HEK293 (cell line): ENCODE measurements at regions not wholly inside any gene's neighbourhood (a gene's known extent, or its start where the extent isn't known, plus 50 kb on each side); places are given as distances from the start of the nearest gene placed in this dataset.

Experiments
- CTCF ChIA-PET: fragments of 350-600 bp; formaldehyde crosslinking; extraction: SDS; loops from one replicate; lab custom pipeline; 2021; ENCODE audit warnings: antibody characterized with exemption; lab: Yijun Ruan, JAX
- POLR2A ChIA-PET: fragments of 300-600 bp; formaldehyde crosslinking; extraction: SDS; loops from one replicate; lab custom pipeline; 2020; ENCODE audit warnings: antibody characterized with exemption, inconsistent platforms; lab: Yijun Ruan, JAX
- H3K27ac ChIP-seq: fragments of 200-500 bp; sonication (Bioruptor generic); 2 replicates; pipeline ENCODE4 v1.5.1; 2014; ENCODE audit warnings: low read depth, low read length, control low read depth, inconsistent platforms; ENCODE audit errors: extremely low read depth
- H3K36me3 ChIP-seq, 2 experiments: fragments of 200-500 bp in 1 of 2; sonication (Bioruptor generic) in 1 of 2; 1 replicate in 1 of 2; 2 replicates in 1 of 2; pipeline ENCODE4 v1.5.1; 2014 to 2017; ENCODE audit warnings: inconsistent platforms in 2 of 2, low read length in 2 of 2; ENCODE audit not compliant: control insufficient read depth in 2 of 2, insufficient read depth in 1 of 2
- H3K4me1 ChIP-seq: fragments of 200-500 bp; sonication (Bioruptor generic); 2 replicates; pipeline ENCODE4 v1.5.1; 2014; ENCODE audit warnings: mild to moderate bottlenecking, low read length, inconsistent platforms; ENCODE audit not compliant: control insufficient read depth, insufficient read depth
- H3K4me3 ChIP-seq: 2 replicates; pipeline ENCODE4 v1.5.1; 2011; ENCODE audit warnings: low read depth, mild to moderate bottlenecking, control low read depth, low read length, moderate library complexity
- H3K9me3 ChIP-seq: fragments of 200-500 bp; sonication (Bioruptor generic); 2 replicates; pipeline ENCODE4 v1.5.1; 2014; ENCODE audit warnings: low read depth, low read length, inconsistent platforms; ENCODE audit not compliant: control insufficient read depth, insufficient read depth
- KLF7 ChIP-seq: fragments of 450-650 bp; formaldehyde crosslinking; IDR thresholded peaks from 2 replicates; pipeline ENCODE4 v1.5.1; 2016; ENCODE audit warnings: missing biosample characterization, missing genetic modification characterization, borderline replicate concordance
- KLF8 ChIP-seq: fragments of 450-650 bp; formaldehyde crosslinking; IDR thresholded peaks from 2 replicates; pipeline ENCODE4 v1.5.1; 2016; ENCODE audit warnings: missing biosample characterization, missing genetic modification characterization
- TCF7L2 ChIP-seq: IDR thresholded peaks from 2 replicates; pipeline ENCODE4 v1.6.1; 2011; ENCODE audit warnings: low read depth, mild to moderate bottlenecking, inconsistent platforms, low read length, moderate library complexity, borderline replicate concordance
- YY2 ChIP-seq: fragments of 450-650 bp; formaldehyde crosslinking; IDR thresholded peaks from 2 replicates; pipeline ENCODE4 v1.5.1; 2016; ENCODE audit warnings: missing biosample characterization, missing genetic modification characterization
- ZBTB1 ChIP-seq: fragments of 450-650 bp; formaldehyde crosslinking; IDR thresholded peaks from 2 replicates; pipeline ENCODE4 v1.5.1; 2016; ENCODE audit warnings: missing biosample characterization, missing genetic modification characterization
- ZBTB20 ChIP-seq: fragments of 450-650 bp; formaldehyde crosslinking; IDR thresholded peaks from 2 replicates; pipeline ENCODE4 v1.5.1; 2016; ENCODE audit warnings: missing biosample characterization, missing genetic modification characterization
- ZBTB48 ChIP-seq: fragments of 450-650 bp; formaldehyde crosslinking; IDR thresholded peaks from 2 replicates; pipeline ENCODE4 v1.5.1; 2016; ENCODE audit warnings: missing biosample characterization, missing genetic modification characterization
- ZNF138 ChIP-seq: fragments of 450-650 bp; formaldehyde crosslinking; IDR thresholded peaks from 2 replicates; pipeline ENCODE4 v1.5.1; 2016; ENCODE audit warnings: missing biosample characterization, missing genetic modification characterization, borderline replicate concordance
- ZNF24 ChIP-seq: fragments of 450-650 bp; formaldehyde crosslinking; IDR thresholded peaks from 2 replicates; pipeline ENCODE4 v1.5.1; 2016; ENCODE audit warnings: missing biosample characterization, missing genetic modification characterization
- ZNF501 ChIP-seq: fragments of 450-650 bp; formaldehyde crosslinking; IDR thresholded peaks from 2 replicates; pipeline ENCODE4 v1.5.1; 2016; ENCODE audit warnings: missing biosample characterization, missing genetic modification characterization
- ZNF677 ChIP-seq: fragments of 450-650 bp; IDR thresholded peaks from 2 replicates; pipeline ENCODE4 v1.5.0; 2018; ENCODE audit warnings: missing biosample characterization, mild to moderate bottlenecking, missing genetic modification characterization, moderate library complexity
- ZNF777 ChIP-seq: fragments of 450-650 bp; formaldehyde crosslinking; IDR thresholded peaks from 2 replicates; pipeline ENCODE4 v1.5.1; 2017; ENCODE audit warnings: missing biosample characterization, missing genetic modification characterization, borderline replicate concordance
- ZNF830 ChIP-seq: fragments of 450-650 bp; IDR thresholded peaks from 2 replicates; pipeline ENCODE4 v1.5.0; 2018; ENCODE audit warnings: missing biosample characterization, missing genetic modification characterization, low read depth, mild to moderate bottlenecking, moderate library complexity
- ZXDB ChIP-seq: fragments of 450-650 bp; formaldehyde crosslinking; IDR thresholded peaks from 2 replicates; pipeline ENCODE4 v1.5.1; 2016; ENCODE audit warnings: missing biosample characterization, missing genetic modification characterization
- TF ChIP-seq, protein P1 (sequence below): fragments of 450-650 bp; formaldehyde crosslinking; IDR thresholded peaks from 2 replicates; pipeline ENCODE4 v1.5.1; 2016; ENCODE audit warnings: missing biosample characterization, missing genetic modification characterization
- TF ChIP-seq, protein P2 (sequence below): fragments of 450-650 bp; formaldehyde crosslinking; IDR thresholded peaks from 2 replicates; pipeline ENCODE4 v1.5.1; 2016; ENCODE audit warnings: missing biosample characterization, missing genetic modification characterization, borderline replicate concordance
- TF ChIP-seq, protein P3 (sequence below): fragments of 450-650 bp; formaldehyde crosslinking; IDR thresholded peaks from 2 replicates; pipeline ENCODE4 v1.5.1; 2016; ENCODE audit warnings: missing biosample characterization, missing genetic modification characterization
- TF ChIP-seq, protein P4 (sequence below): fragments of 450-650 bp; formaldehyde crosslinking; conservative IDR thresholded peaks from 2 replicates; pipeline ENCODE4 v1.5.1; 2016; ENCODE audit warnings: low read depth, missing biosample characterization, missing genetic modification characterization

DNA sequence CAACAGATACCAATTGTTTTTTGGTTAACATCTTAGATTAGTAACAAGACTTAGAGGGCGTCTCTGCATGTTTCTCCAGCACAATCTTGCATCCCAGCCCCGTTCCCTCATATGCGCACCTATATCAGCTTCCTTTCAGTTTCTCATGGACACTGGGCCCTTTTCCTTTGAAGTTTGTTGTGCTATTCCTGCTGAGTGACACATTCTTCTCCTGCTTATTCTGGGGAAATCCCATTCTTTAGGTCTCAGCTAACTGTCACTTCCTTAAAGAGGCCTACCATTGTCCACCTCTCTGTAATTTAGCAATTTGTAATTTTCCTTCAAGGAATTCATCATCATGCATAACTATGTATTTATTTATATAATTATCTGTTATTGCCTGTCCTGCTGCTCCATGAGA, 110.3 kb upstream of the STEAP1B start:
- CTCF ChIA-PET: no interaction called here
- TF ChIP-seq ZBTB1 (no peak), ZNF501 (no peak), YY2 (no peak), KLF8 (tag by site-specific recombination) (no peak), ZNF777 (tag by site-specific recombination) (no peak), ZNF138 (tag by site-specific recombination) (no peak), TCF7L2 (no peak), ZNF677 (tag by site-specific recombination) (no peak), ZBTB20 (no peak), ZNF830 (no peak), KLF7 (tag by site-specific recombination) (no peak), ZXDB (tag by site-specific recombination) (no peak), ZBTB48 (tag by site-specific recombination) (no peak), ZNF24 (tag by site-specific recombination) (no peak)
- TF ChIP-seq, protein P1, sequence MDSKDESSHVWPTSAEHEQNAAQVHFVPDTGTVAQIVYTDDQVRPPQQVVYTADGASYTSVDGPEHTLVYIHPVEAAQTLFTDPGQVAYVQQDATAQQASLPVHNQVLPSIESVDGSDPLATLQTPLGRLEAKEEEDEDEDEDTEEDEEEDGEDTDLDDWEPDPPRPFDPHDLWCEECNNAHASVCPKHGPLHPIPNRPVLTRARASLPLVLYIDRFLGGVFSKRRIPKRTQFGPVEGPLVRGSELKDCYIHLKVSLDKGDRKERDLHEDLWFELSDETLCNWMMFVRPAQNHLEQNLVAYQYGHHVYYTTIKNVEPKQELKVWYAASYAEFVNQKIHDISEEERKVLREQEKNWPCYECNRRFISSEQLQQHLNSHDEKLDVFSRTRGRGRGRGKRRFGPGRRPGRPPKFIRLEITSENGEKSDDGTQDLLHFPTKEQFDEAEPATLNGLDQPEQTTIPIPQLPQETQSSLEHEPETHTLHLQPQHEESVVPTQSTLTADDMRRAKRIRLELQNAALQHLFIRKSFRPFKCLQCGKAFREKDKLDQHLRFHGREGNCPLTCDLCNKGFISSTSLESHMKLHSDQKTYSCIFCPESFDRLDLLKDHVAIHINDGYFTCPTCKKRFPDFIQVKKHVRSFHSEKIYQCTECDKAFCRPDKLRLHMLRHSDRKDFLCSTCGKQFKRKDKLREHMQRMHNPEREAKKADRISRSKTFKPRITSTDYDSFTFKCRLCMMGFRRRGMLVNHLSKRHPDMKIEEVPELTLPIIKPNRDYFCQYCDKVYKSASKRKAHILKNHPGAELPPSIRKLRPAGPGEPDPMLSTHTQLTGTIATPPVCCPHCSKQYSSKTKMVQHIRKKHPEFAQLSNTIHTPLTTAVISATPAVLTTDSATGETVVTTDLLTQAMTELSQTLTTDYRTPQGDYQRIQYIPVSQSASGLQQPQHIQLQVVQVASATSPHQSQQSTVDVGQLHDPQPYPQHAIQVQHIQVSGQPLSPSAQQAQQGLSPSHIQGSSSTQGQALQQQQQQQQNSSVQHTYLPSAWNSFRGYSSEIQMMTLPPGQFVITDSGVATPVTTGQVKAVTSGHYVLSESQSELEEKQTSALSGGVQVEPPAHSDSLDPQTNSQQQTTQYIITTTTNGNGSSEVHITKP (tag by site-specific recombination): no peak
- TF ChIP-seq, protein P2, sequence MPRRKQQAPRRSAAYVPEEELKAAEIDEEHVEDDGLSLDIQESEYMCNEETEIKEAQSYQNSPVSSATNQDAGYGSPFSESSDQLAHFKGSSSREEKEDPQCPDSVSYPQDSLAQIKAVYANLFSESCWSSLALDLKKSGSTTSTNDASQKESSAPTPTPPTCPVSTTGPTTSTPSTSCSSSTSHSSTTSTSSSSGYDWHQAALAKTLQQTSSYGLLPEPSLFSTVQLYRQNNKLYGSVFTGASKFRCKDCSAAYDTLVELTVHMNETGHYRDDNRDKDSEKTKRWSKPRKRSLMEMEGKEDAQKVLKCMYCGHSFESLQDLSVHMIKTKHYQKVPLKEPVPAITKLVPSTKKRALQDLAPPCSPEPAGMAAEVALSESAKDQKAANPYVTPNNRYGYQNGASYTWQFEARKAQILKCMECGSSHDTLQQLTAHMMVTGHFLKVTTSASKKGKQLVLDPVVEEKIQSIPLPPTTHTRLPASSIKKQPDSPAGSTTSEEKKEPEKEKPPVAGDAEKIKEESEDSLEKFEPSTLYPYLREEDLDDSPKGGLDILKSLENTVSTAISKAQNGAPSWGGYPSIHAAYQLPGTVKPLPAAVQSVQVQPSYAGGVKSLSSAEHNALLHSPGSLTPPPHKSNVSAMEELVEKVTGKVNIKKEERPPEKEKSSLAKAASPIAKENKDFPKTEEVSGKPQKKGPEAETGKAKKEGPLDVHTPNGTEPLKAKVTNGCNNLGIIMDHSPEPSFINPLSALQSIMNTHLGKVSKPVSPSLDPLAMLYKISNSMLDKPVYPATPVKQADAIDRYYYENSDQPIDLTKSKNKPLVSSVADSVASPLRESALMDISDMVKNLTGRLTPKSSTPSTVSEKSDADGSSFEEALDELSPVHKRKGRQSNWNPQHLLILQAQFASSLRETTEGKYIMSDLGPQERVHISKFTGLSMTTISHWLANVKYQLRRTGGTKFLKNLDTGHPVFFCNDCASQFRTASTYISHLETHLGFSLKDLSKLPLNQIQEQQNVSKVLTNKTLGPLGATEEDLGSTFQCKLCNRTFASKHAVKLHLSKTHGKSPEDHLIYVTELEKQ (tag by site-specific recombination): no peak
- TF ChIP-seq, protein P3, sequence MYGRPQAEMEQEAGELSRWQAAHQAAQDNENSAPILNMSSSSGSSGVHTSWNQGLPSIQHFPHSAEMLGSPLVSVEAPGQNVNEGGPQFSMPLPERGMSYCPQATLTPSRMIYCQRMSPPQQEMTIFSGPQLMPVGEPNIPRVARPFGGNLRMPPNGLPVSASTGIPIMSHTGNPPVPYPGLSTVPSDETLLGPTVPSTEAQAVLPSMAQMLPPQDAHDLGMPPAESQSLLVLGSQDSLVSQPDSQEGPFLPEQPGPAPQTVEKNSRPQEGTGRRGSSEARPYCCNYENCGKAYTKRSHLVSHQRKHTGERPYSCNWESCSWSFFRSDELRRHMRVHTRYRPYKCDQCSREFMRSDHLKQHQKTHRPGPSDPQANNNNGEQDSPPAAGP (tag by site-specific recombination): no peak
- TF ChIP-seq, protein P4, sequence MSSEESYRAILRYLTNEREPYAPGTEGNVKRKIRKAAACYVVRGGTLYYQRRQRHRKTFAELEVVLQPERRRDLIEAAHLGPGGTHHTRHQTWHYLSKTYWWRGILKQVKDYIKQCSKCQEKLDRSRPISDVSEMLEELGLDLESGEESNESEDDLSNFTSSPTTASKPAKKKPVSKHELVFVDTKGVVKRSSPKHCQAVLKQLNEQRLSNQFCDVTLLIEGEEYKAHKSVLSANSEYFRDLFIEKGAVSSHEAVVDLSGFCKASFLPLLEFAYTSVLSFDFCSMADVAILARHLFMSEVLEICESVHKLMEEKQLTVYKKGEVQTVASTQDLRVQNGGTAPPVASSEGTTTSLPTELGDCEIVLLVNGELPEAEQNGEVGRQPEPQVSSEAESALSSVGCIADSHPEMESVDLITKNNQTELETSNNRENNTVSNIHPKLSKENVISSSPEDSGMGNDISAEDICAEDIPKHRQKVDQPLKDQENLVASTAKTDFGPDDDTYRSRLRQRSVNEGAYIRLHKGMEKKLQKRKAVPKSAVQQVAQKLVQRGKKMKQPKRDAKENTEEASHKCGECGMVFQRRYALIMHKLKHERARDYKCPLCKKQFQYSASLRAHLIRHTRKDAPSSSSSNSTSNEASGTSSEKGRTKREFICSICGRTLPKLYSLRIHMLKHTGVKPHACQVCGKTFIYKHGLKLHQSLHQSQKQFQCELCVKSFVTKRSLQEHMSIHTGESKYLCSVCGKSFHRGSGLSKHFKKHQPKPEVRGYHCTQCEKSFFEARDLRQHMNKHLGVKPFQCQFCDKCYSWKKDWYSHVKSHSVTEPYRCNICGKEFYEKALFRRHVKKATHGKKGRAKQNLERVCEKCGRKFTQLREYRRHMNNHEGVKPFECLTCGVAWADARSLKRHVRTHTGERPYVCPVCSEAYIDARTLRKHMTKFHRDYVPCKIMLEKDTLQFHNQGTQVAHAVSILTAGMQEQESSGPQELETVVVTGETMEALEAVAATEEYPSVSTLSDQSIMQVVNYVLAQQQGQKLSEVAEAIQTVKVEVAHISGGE: no peak
- Histone ChIP-seq H3K36me3 (no peaks in the 10 kb centered on the region), H3K27ac (no peak overlapping the region), H3K9me3 (no peaks in the 10 kb centered on the region), H3K4me3 (no peak overlapping the region), H3K4me1 (no peaks in the 10 kb centered on the region)
- POLR2A ChIA-PET: no interaction called here
